ENCODE measurements at regions not wholly inside any gene's neighbourhood (a gene's known extent, or its start where the extent isn't known, plus 50 kb on each side); places are given as distances from the start of the nearest gene placed in this dataset.

DNA sequence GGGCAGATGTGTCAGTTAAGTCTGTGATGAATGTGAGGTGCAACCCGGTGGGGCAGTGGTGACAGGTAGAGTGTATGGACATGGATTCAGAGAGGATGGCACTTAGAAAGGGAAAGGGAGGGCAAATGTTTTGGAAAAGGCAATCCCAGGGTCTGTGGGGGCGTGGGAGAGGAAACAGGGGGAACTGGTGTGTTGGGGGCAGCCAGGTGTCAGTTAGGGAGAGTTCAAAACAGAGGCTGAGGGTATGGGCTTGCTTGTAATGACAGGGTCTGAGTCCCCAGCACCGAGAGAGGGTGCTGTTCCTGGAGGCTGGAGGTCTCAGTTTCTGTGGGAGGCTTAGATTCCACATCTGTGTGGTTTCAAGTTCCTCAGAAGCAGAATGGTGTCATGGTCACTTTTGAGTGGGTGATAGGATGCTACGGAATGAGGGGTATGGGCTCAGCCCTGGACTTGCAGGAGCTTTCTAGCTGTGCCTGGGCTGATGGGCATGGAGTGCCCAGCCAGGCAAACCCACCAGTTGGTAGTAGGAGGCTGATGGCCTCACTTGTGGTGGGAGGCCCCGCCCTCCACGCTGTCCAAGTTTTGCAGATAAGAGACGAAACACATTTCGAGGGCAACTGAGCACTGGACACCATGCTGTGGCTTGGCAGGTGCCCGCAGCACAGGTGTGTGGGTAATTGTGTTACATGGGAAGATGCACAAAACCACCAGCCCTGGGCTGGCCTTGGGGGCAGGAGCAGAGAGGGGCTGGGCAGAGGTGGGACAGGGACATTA is 209.4 kb downstream of the RPLP1 start:
- Mint-ChIP-seq H3K27me3 (ENCODE audit: insufficient read depth) (peaks cover 24% of the 10 kb centered on the region), H3K27ac (no peak overlapping the region), H3K4me3 (no peak overlapping the region), H3K36me3 (ENCODE audit: low read depth) (no peaks in the 10 kb centered on the region), H3K4me1 (peaks cover 6% of the 10 kb centered on the region), H3K9me3 (no peaks in the 10 kb centered on the region)
- Histone ChIP-seq H3K4me3 (ENCODE audit: low read length) (no peak overlapping the region), H3K36me3 (ENCODE audit: control insufficient read depth, insufficient read depth, low read length) (no peaks in the 10 kb centered on the region), H3K9ac (ENCODE audit: extremely low read depth, low read length, poor library complexity, severe bottlenecking) (no peak overlapping the region), H3K9me3 (ENCODE audit: control insufficient read depth, low read length) (no peaks in the 10 kb centered on the region), H3K4me1 (ENCODE audit: control insufficient read depth, insufficient read depth, low read length) (peaks cover 5% of the 10 kb centered on the region), H3K27me3 (ENCODE audit: control insufficient read depth, insufficient read depth, low read length, poor library complexity, severe bottlenecking) (peaks cover 33% of the 10 kb centered on the region), H3K27ac (ENCODE audit: low read depth, low read length) (no peak overlapping the region)
- 71 to 81% methylated on average over 7 to 9 of the region's 9 CpGs for WGBS, 2 experiments (ENCODE audit: insufficient coverage in 1 of 2, insufficient read length in 1 of 2)
- DNase-seq, result no peak
- TF ChIP-seq CTCF (conservative IDR thresholded peaks at IDR 0.05), result no peak

- H3K27ac Mint-ChIP-seq, result no peak overlapping the region
- Histone ChIP-seq H3K36me3 (ENCODE audit: control insufficient read depth, insufficient read depth, low read length) (no peaks in the 10 kb centered on the region), H3K4me3 (ENCODE audit: low read length) (no peak overlapping the region), H3K27me3 (ENCODE audit: control insufficient read depth, insufficient read depth, low read length, poor library complexity, severe bottlenecking) (peaks cover 28% of the 10 kb centered on the region), H3K4me1 (ENCODE audit: control insufficient read depth, insufficient read depth, low read length) (peaks cover 5% of the 10 kb centered on the region), H3K9me3 (ENCODE audit: control insufficient read depth, low read length) (no peaks in the 10 kb centered on the region), H3K9ac (ENCODE audit: extremely low read depth, low read length, poor library complexity, severe bottlenecking) (no peak overlapping the region), H3K27ac (ENCODE audit: low read depth, low read length) (no peak overlapping the region)
- no peak overlapping the region for H3K4me3 Mint-ChIP-seq
- H3K36me3 Mint-ChIP-seq (ENCODE audit: low read depth), result no peaks in the 10 kb centered on the region
- TF ChIP-seq CTCF (conservative IDR thresholded peaks at IDR 0.05), result no peak
- DNase-seq, result no peak
- no peaks in the 10 kb centered on the region for H3K9me3 Mint-ChIP-seq
- 85 to 100% methylated on average over 2 to 4 of the region's 4 CpGs for WGBS, 2 experiments (ENCODE audit: insufficient coverage in 1 of 2, insufficient read length in 1 of 2)
- H3K27me3 Mint-ChIP-seq (ENCODE audit: insufficient read depth), result peaks cover 21% of the 10 kb centered on the region
- peaks cover 6% of the 10 kb centered on the region for H3K4me1 Mint-ChIP-seq
Measured at GRCh38 chr15:69662645-69663000, 210.0 kb downstream of the RPLP1 start.

DNA sequence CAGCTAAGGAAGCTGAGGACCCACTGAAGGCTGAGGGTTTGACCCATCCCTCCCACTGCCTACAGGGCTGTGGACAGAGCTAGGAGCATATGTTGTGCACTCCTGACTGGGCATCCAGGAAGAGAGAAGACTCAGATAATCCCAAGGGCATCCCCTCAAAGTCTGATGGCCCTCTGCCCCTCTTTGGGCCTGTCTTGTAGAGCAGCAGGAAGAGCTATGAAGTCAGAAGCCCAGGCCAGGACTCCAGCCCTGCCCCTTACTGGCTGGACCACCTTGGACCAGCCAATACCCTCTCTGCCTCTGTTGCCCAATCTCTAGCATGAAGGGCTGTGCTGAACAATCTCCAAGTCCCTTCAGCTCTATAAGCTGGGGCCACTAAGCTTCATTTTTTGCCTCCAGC is 210.8 kb downstream of the RPLP1 start:
- peaks cover 15% of the 10 kb centered on the region for H3K27me3 Mint-ChIP-seq (ENCODE audit: insufficient read depth)
- H3K36me3 Mint-ChIP-seq (ENCODE audit: low read depth), result no peaks in the 10 kb centered on the region
- H3K4me3 Mint-ChIP-seq, result no peak overlapping the region
- H3K9me3 Mint-ChIP-seq, result no peaks in the 10 kb centered on the region
- Histone ChIP-seq H3K36me3 (ENCODE audit: control insufficient read depth, insufficient read depth, low read length) (no peaks in the 10 kb centered on the region), H3K4me1 (ENCODE audit: control insufficient read depth, insufficient read depth, low read length) (peaks cover 5% of the 10 kb centered on the region), H3K9ac (ENCODE audit: extremely low read depth, low read length, poor library complexity, severe bottlenecking) (no peak overlapping the region), H3K9me3 (ENCODE audit: control insufficient read depth, low read length) (no peaks in the 10 kb centered on the region), H3K27me3 (ENCODE audit: control insufficient read depth, insufficient read depth, low read length, poor library complexity, severe bottlenecking) (peaks cover 20% of the 10 kb centered on the region), H3K27ac (ENCODE audit: low read depth, low read length) (no peak overlapping the region), H3K4me3 (ENCODE audit: low read length) (no peak overlapping the region)
- peaks cover 6% of the 10 kb centered on the region for H3K4me1 Mint-ChIP-seq
- no peak for DNase-seq
- no peak for TF ChIP-seq CTCF (conservative IDR thresholded peaks at IDR 0.05)
- no peak overlapping the region for H3K27ac Mint-ChIP-seq

Data from endodermal cell (in vitro differentiated cells).